K562 (cell line): ENCODE measurements at regions not wholly inside any gene's neighbourhood (a gene's known extent, or its start where the extent isn't known, plus 50 kb on each side); places are given as distances from the start of the nearest gene placed in this dataset.

Experiments
- ATAC-seq: fragments of 200-7000 bp; cut with Tn5 transposase; 3 replicates; pipeline ENCODE4 v1.9.1; 2020; ENCODE audit warnings: moderate library complexity
- BruUV-seq: library from RNA; stranded (reverse); fragments of 400-500 nt; replicated peaks from 2 replicates; lab custom pipeline; 2021; lab: Mats Ljungman, UMichigan
- CTCF ChIA-PET: fragments of 300-600 bp; formaldehyde crosslinking; extraction: SDS; loops from one replicate; lab custom pipeline; 2021; ENCODE audit warnings: low intra/inter-chr PET ratio; lab: Yijun Ruan, JAX
- POLR2A ChIA-PET: fragments of 300-600, 350-650 bp; sonication (Branson Sonifier 250); formaldehyde crosslinking; extraction: SDS; loops from one replicate; lab custom pipeline; 2021; ENCODE audit warnings: antibody characterized with exemption, inconsistent platforms; lab: Yijun Ruan, JAX
- DNase-seq, 4 experiments: peaks; one replicate each; pipeline versions ENCODE4 v3.0.0 to v3.0.0-alpha.2; 2011 to 2018; ENCODE audit warnings: low spot score in 3 of 4, mixed read lengths in 3 of 4; ENCODE audit errors: extremely low read depth in 1 of 4
- FAIRE-seq: peaks from 2 replicates; lab custom pipeline; 2011; peaks lifted over from hg19 to GRCh38; lab: Jason Lieb, UNC
- H2AFZ ChIP-seq: 2 replicates; pipeline ENCODE4 v1.6.0; 2011; ENCODE audit warnings: low read depth, low read length, control low read depth, inconsistent platforms
- H3K27ac ChIP-seq: fragments of 200-600 bp; 3 replicates; pipeline ENCODE4 v1.8.0; 2011; ENCODE audit warnings: low read depth, mild to moderate bottlenecking, control low read depth, inconsistent platforms, low read length, moderate library complexity, mixed read lengths; ENCODE audit errors: extremely low read depth
- H3K27me3 ChIP-seq, 2 experiments: fragments of 300-600 bp in 1 of 2; 2 replicates in 1 of 2; 3 replicates in 1 of 2; pipeline versions ENCODE4 v1.6.0 to v1.8.0; 2011; ENCODE audit warnings: inconsistent platforms in 2 of 2, low read length in 2 of 2, mild to moderate bottlenecking in 1 of 2, mixed read lengths in 1 of 2, moderate library complexity in 1 of 2; ENCODE audit not compliant: control insufficient read depth in 2 of 2, insufficient read depth in 2 of 2
- H3K36me3 ChIP-seq: fragments of 300-600 bp; 3 replicates; pipeline ENCODE4 v1.8.0; 2011; ENCODE audit warnings: mild to moderate bottlenecking, low read length, inconsistent platforms; ENCODE audit not compliant: control insufficient read depth, insufficient read depth
- H3K4me1 ChIP-seq, 2 experiments: fragments of 200-600 bp in 1 of 2; replicated peaks in 1 of 2; 2 replicates in 1 of 2; 3 replicates in 1 of 2; pipeline versions ENCODE4 v1.5.1 to v1.8.0; 2011; ENCODE audit warnings: inconsistent platforms in 2 of 2, low read length in 2 of 2, mild to moderate bottlenecking in 1 of 2, mixed read lengths in 1 of 2, moderate library complexity in 1 of 2; ENCODE audit not compliant: control insufficient read depth in 2 of 2, insufficient read depth in 2 of 2
- H3K4me2 ChIP-seq: 2 replicates; pipeline ENCODE4 v1.6.1; 2011; ENCODE audit warnings: low read length, control low read depth, inconsistent platforms, mixed read lengths; ENCODE audit not compliant: insufficient read depth
- H3K4me3 ChIP-seq: fragments of 200-600 bp; sonication (generic), shearing (Covaris generic); 2 replicates; pipeline ENCODE4 v1.5.1; 2016; ENCODE audit warnings: control low read depth, inconsistent platforms
- H3K79me2 ChIP-seq: fragments of 200-600 bp; 3 replicates; pipeline ENCODE4 v1.8.0; 2011; ENCODE audit warnings: low read length, inconsistent platforms; ENCODE audit not compliant: control insufficient read depth, insufficient read depth
- H3K9ac ChIP-seq, 2 experiments: 2 replicates each; pipeline versions ENCODE4 v1.6.0 to v1.6.1; 2011; ENCODE audit warnings: low read depth in 2 of 2, low read length in 2 of 2, control low read depth in 1 of 2, inconsistent platforms in 1 of 2, mild to moderate bottlenecking in 1 of 2, mixed read lengths in 1 of 2; ENCODE audit not compliant: insufficient read depth in 1 of 2
- H3K9me1 ChIP-seq: one replicate; pipeline ENCODE4 v1.6.0; 2011; ENCODE audit warnings: inconsistent platforms, mild to moderate bottlenecking, low read length, moderate library complexity; ENCODE audit not compliant: control insufficient read depth, insufficient read depth
- H3K9me3 ChIP-seq: replicated peaks from 2 replicates; pipeline ENCODE4 v1.5.1; 2011; ENCODE audit warnings: low read depth, low read length, inconsistent platforms; ENCODE audit not compliant: control insufficient read depth, insufficient read depth
- H4K20me1 ChIP-seq: replicated peaks from 2 replicates; pipeline ENCODE4 v1.6.1; 2011; ENCODE audit warnings: low read length, inconsistent platforms, mixed read lengths; ENCODE audit not compliant: control insufficient read depth, insufficient read depth
- CBX5 ChIP-seq: IDR thresholded peaks from 2 replicates; pipeline ENCODE4 v1.6.1; 2014; ENCODE audit warnings: low read depth, borderline replicate concordance
- CREM ChIP-seq: IDR thresholded peaks from 2 replicates; pipeline ENCODE4 v1.6.1; 2014; ENCODE audit warnings: antibody characterized with exemption, low read depth
- CTBP1 ChIP-seq: fragments of 450-650 bp; IDR thresholded peaks from 2 replicates; pipeline ENCODE4 v1.6.1; 2016; ENCODE audit warnings: borderline replicate concordance
- ETS1 ChIP-seq: conservative IDR thresholded peaks from 2 replicates; pipeline ENCODE4 v1.6.1; 2011; ENCODE audit warnings: low read depth, mild to moderate bottlenecking, low read length; ENCODE audit not compliant: control insufficient read depth
- FOSL1 ChIP-seq: fragments of 200-800 bp; sonication (Bioruptor generic); conservative IDR thresholded peaks from 2 replicates; pipeline ENCODE4 v1.6.1; 2016; ENCODE audit warnings: missing genetic modification characterization, missing compliant biosample characterization
- GATAD2A ChIP-seq: fragments of 450-650 bp; IDR thresholded peaks from 2 replicates; pipeline ENCODE4 v1.6.1; 2017
- GTF2B ChIP-seq: IDR thresholded peaks from 2 replicates; pipeline ENCODE4 v1.6.1; 2011; ENCODE audit not compliant: insufficient read length; ENCODE audit errors: extremely low read depth
- POLR3G ChIP-seq: IDR thresholded peaks from 2 replicates; pipeline ENCODE4 v1.6.1; 2011; ENCODE audit not compliant: insufficient read length, insufficient replicate concordance; ENCODE audit errors: extremely low read depth
- TAF9B ChIP-seq: fragments of 450-650 bp; IDR thresholded peaks from 2 replicates; pipeline ENCODE4 v1.6.1; 2018; ENCODE audit warnings: mild to moderate bottlenecking; ENCODE audit not compliant: partially characterized antibody
- TGIF2 ChIP-seq: sonication (generic); formaldehyde crosslinking; IDR thresholded peaks from 2 replicates; pipeline ENCODE4 v1.8.1; 2022; ENCODE audit warnings: mild to moderate bottlenecking, missing genetic modification reagents, moderate library complexity
- ZBTB12 ChIP-seq: fragments of 250-450 bp; sonication (Bioruptor Pico); IDR thresholded peaks from 2 replicates; pipeline ENCODE4 v1.4.0; 2020
- ZC3H8 ChIP-seq: fragments of 450-650 bp; IDR thresholded peaks from 2 replicates; pipeline ENCODE4 v1.6.1; 2017
- ZNF324 ChIP-seq: fragments of 250-450 bp; sonication (Bioruptor Pico); IDR thresholded peaks from 2 replicates; pipeline ENCODE4 v1.4.0; 2020; ENCODE audit warnings: mild to moderate bottlenecking
- WGBS: fragments of 100-300 bp; shearing (Covaris generic); methylation state at CpG from one replicate; pipeline ENCODE4 v1.1.6; 2016; ENCODE audit warnings: low coverage, mixed read lengths; ENCODE audit not compliant: insufficient coverage; ENCODE audit errors: missing lambda C conversion rate; 5-methylcytosine and 5-hydroxymethylcytosine counted together
- in situ Hi-C: fragments of 300-500 bp; cut with MboI; formaldehyde crosslinking; loops from 4 replicates; pipeline ENCODE4 v1.15.0; 2018; ENCODE audit warnings: inconsistent platforms, mixed read lengths
- intact Hi-C: fragments of 100-400 bp; cut with micrococcal nuclease; formaldehyde crosslinking; loops from 2 replicates; pipeline ENCODE4 v1.14.2; 2022

GRCh38 chr18:73900106-73900835 lies 247.4 kb downstream of the FBXO15 start:
- POLR2A ChIA-PET: no interaction called here
- CTCF ChIA-PET: no interaction called here
- Histone ChIP-seq H3K4me1 (no peaks in the 10 kb centered on the region), H3K4me3 (no peak overlapping the region), H3K9ac (no peak overlapping the region), H3K36me3 (no peaks in the 10 kb centered on the region), H3K4me2 (no peak overlapping the region), H3K9me1 (no peaks in the 10 kb centered on the region), H3K79me2 (no peaks in the 10 kb centered on the region), H3K27ac (no peak overlapping the region)
- 0% methylated on average over 7 of the region's 7 CpGs for WGBS
- intact Hi-C loops (no loop called here), in situ Hi-C loops (no loop called here)
- no TSS peak for BruUV-seq
- no peak for DNase-seq
- no peak for TF ChIP-seq FOSL1 (tag)
- TF ChIP-seq ZBTB12 (CRISPR knock-in tag): no peak
- TF ChIP-seq CBX5: no peak
- TF ChIP-seq GATAD2A: no peak
- no peak for TF ChIP-seq ETS1
- TF ChIP-seq ZC3H8: no peak
- TF ChIP-seq CREM: no peak
- no peak for TF ChIP-seq POLR3G
- TF ChIP-seq CTBP1: no peak
- TF ChIP-seq GTF2B: no peak
- no peak for TF ChIP-seq TAF9B
- TF ChIP-seq ZNF324 (CRISPR knock-in tag): no peak
- no peak for TF ChIP-seq TGIF2 (CRISPR knock-in tag)
- TF ChIP-seq, all 486 proteins: peak for 0
- FAIRE-seq (no peak), ATAC-seq (no peak)
- H3K9me3 ChIP-seq: no peaks in the 10 kb centered on the region
- no peak overlapping the region for H2AFZ ChIP-seq
- H4K20me1 ChIP-seq: no peaks in the 10 kb centered on the region
- H3K27me3 ChIP-seq: no peaks in the 10 kb centered on the region
